HCT116 (cell line): ENCODE measurements at regions not wholly inside any gene's neighbourhood (a gene's known extent, or its start where the extent isn't known, plus 50 kb on each side); places are given as distances from the start of the nearest gene placed in this dataset.

ENCODE experiments used
- ATAC-seq: fragments of 200-7000 bp; cut with Tn5 transposase; 2 replicates; pipeline ENCODE4 v1.9.1; 2020; ENCODE audit warnings: mild to moderate bottlenecking, moderate library complexity
- BruUV-seq: library from RNA; stranded (reverse); fragments of 400-500 nt; replicated peaks from 2 replicates; lab custom pipeline; 2021; lab: Mats Ljungman, UMichigan
- CTCF ChIA-PET: fragments of 300-600 bp; sonication (Branson Sonifier 250); formaldehyde crosslinking; loops from one replicate; lab custom pipeline; 2021; ENCODE audit warnings: antibody characterized with exemption; lab: Charles Lee
- POLR2A ChIA-PET: fragments of 300-600, 350-600 bp; sonication (Branson Sonifier 250); formaldehyde crosslinking; loops from one replicate; lab custom pipeline; 2021; ENCODE audit warnings: antibody characterized with exemption; lab: Charles Lee
- RAD21 ChIA-PET, 2 experiments: fragments of 300-600 bp; sonication (Branson Sonifier 250); formaldehyde crosslinking; loops; one replicate each; lab custom pipeline; 2023; ENCODE audit warnings: low total read pairs in 2 of 2; ENCODE audit not compliant: uncharacterized antibody in 2 of 2, unreplicated experiment in 2 of 2, low non-redundant PET in 1 of 2; lab: Charles Lee
- DNase-seq: peaks from one replicate; pipeline ENCODE4 v3.0.0-alpha.2; 2010; ENCODE audit warnings: low read depth, low spot score
- H2AFZ ChIP-seq: fragments of 200-600 bp; shearing (Covaris generic), sonication (generic); 2 replicates; pipeline ENCODE4 v1.6.1; 2017; ENCODE audit warnings: low read depth, mixed run types, mixed read lengths, antibody characterized with exemption, low read length; ENCODE audit not compliant: poor library complexity, severe bottlenecking
- H3K27ac ChIP-seq: 2 replicates; pipeline ENCODE4 v1.5.1; 2012; ENCODE audit warnings: low read depth, low read length
- H3K27me3 ChIP-seq: fragments of 200-600 bp; sonication (generic); 2 replicates; pipeline ENCODE4 v1.6.1; 2016; ENCODE audit warnings: mixed run types, low read length, mixed read lengths; ENCODE audit not compliant: insufficient read depth
- H3K36me3 ChIP-seq, 2 experiments: fragments of 200-500 bp in 1 of 2; fragments of 200-600 bp in 1 of 2; sonication (Bioruptor generic) in 1 of 2; sonication (generic) in 1 of 2; 2 replicates each; pipeline versions ENCODE4 v1.5.1 to v1.6.1; 2014 to 2016; ENCODE audit warnings: low read length in 2 of 2, inconsistent platforms in 1 of 2, mixed read lengths in 1 of 2, mixed run types in 1 of 2; ENCODE audit not compliant: insufficient read depth in 2 of 2, control insufficient read depth in 1 of 2
- H3K4me1 ChIP-seq, 2 experiments: fragments of 200-600 bp in 1 of 2; sonication (generic) in 1 of 2; 2 replicates each; pipeline versions ENCODE4 v1.5.1 to v1.6.1; 2012 to 2017; ENCODE audit warnings: low read length in 2 of 2, inconsistent platforms in 1 of 2, mild to moderate bottlenecking in 1 of 2, mixed read lengths in 1 of 2, mixed run types in 1 of 2, moderate library complexity in 1 of 2; ENCODE audit not compliant: insufficient read depth in 2 of 2, control insufficient read depth in 1 of 2
- H3K4me2 ChIP-seq: fragments of 200-600 bp; sonication (generic); 2 replicates; pipeline ENCODE4 v1.6.1; 2017; ENCODE audit warnings: mixed run types, low read length, mixed read lengths
- H3K4me3 ChIP-seq, 2 experiments: fragments of 200-600 bp in 1 of 2; sonication (generic) in 1 of 2; replicated peaks in 1 of 2; 2 replicates each; pipeline ENCODE4 v1.5.1; 2011 to 2016; ENCODE audit warnings: low read length in 2 of 2, control low read depth in 1 of 2, low read depth in 1 of 2, mild to moderate bottlenecking in 1 of 2, mixed read lengths in 1 of 2, mixed run types in 1 of 2
- H3K79me2 ChIP-seq: fragments of 200-600 bp; sonication (generic); 2 replicates; pipeline ENCODE4 v1.6.1; 2017; ENCODE audit warnings: mild to moderate bottlenecking, mixed run types, low read length, moderate library complexity, mixed read lengths; ENCODE audit not compliant: insufficient read depth
- H3K9ac ChIP-seq: fragments of 200-600 bp; sonication (generic); 2 replicates; pipeline ENCODE4 v1.6.1; 2016; ENCODE audit warnings: low read length, mixed read lengths
- H3K9me2 ChIP-seq: fragments of 200-600 bp; sonication (generic), shearing (Covaris generic); 2 replicates; pipeline ENCODE4 v1.6.1; 2017; ENCODE audit warnings: mixed run types, mild to moderate bottlenecking, moderate library complexity; ENCODE audit not compliant: insufficient read depth
- H3K9me3 ChIP-seq, 2 experiments: fragments of 200-500 bp in 1 of 2; fragments of 200-600 bp in 1 of 2; sonication (Bioruptor generic) in 1 of 2; sonication (generic) in 1 of 2; 2 replicates each; pipeline ENCODE4 v1.6.1; 2014 to 2017; ENCODE audit warnings: low read length in 2 of 2, mixed read lengths in 2 of 2, inconsistent platforms in 1 of 2, low read depth in 1 of 2, mild to moderate bottlenecking in 1 of 2, mixed run types in 1 of 2, moderate library complexity in 1 of 2; ENCODE audit not compliant: control insufficient read depth in 1 of 2, insufficient read depth in 1 of 2
- H4K20me1 ChIP-seq: fragments of 200-600 bp; sonication (generic), shearing (Covaris generic); 2 replicates; pipeline ENCODE4 v1.6.1; 2017; ENCODE audit warnings: mixed run types, mild to moderate bottlenecking, moderate library complexity; ENCODE audit not compliant: insufficient read depth
- CBX3 ChIP-seq: IDR thresholded peaks from 2 replicates; pipeline ENCODE4 v1.6.1; 2012; ENCODE audit warnings: low read depth
- CEBPB ChIP-seq: IDR thresholded peaks from 2 replicates; pipeline ENCODE4 v1.6.1; 2012; ENCODE audit warnings: low read depth
- EGR1 ChIP-seq: IDR thresholded peaks from 2 replicates; pipeline ENCODE4 v1.6.1; 2012; ENCODE audit warnings: low read depth
- ELF1 ChIP-seq: IDR thresholded peaks from 2 replicates; pipeline ENCODE4 v1.6.1; 2012; ENCODE audit warnings: low read depth, borderline replicate concordance
- EZH2 ChIP-seq: fragments of 200-600 bp; sonication (generic); IDR thresholded peaks from 2 replicates; pipeline ENCODE4 v1.6.1; 2017; ENCODE audit warnings: antibody characterized with exemption, mixed run types
- EZH2phosphoT487 ChIP-seq: fragments of 200-600 bp; IDR thresholded peaks from 2 replicates; pipeline ENCODE4 v1.6.1; 2018; ENCODE audit warnings: antibody characterized with exemption, borderline replicate concordance
- JUND ChIP-seq: IDR thresholded peaks from 2 replicates; pipeline ENCODE4 v1.6.1; 2012
- MAX ChIP-seq: IDR thresholded peaks from 2 replicates; pipeline ENCODE4 v1.6.1; 2012
- POLR2A ChIP-seq: IDR thresholded peaks from 2 replicates; pipeline ENCODE4 v1.7.0; 2011; ENCODE audit warnings: borderline replicate concordance; ENCODE audit not compliant: insufficient read depth, insufficient read length; ENCODE audit errors: extremely low read depth
- RAD21 ChIP-seq: IDR thresholded peaks from 2 replicates; pipeline ENCODE4 v1.6.1; 2012; ENCODE audit warnings: low read depth, mild to moderate bottlenecking
- SIN3A ChIP-seq: IDR thresholded peaks from 2 replicates; pipeline ENCODE4 v1.6.1; 2012; ENCODE audit warnings: low read depth
- SRF ChIP-seq: IDR thresholded peaks from 2 replicates; pipeline ENCODE4 v1.6.1; 2012; ENCODE audit warnings: low read depth
- TCF7L2 ChIP-seq: IDR thresholded peaks from 2 replicates; pipeline ENCODE4 v1.7.0; 2011; ENCODE audit warnings: borderline replicate concordance, inconsistent platforms; ENCODE audit not compliant: insufficient read depth, insufficient read length; ENCODE audit errors: extremely low read depth
- YY1 ChIP-seq: IDR thresholded peaks from 2 replicates; pipeline ENCODE4 v1.6.1; 2011; ENCODE audit warnings: low read length, low read depth, moderate library complexity, mild to moderate bottlenecking; ENCODE audit not compliant: insufficient replicate concordance; ENCODE audit errors: extremely low read depth
- ZFX ChIP-seq: fragments of 450-650 bp; IDR thresholded peaks from 2 replicates; pipeline ENCODE4 v1.6.1; 2017
- ZNF274 ChIP-seq: fragments of 200-500 bp; sonication (Bioruptor generic); IDR thresholded peaks from 2 replicates; pipeline ENCODE4 v1.6.1; 2014; ENCODE audit warnings: mild to moderate bottlenecking, low read depth, low read length, inconsistent platforms
- intact Hi-C: fragments of 100-400 bp; cut with micrococcal nuclease; formaldehyde crosslinking; loops from 2 replicates; pipeline ENCODE4 v1.10.0; 2022
- TF ChIP-seq, protein P1 (sequence below): IDR thresholded peaks from 2 replicates; pipeline ENCODE4 v1.6.1; 2012; ENCODE audit warnings: low read depth

- TF ChIP-seq ZFX (no peak), EZH2 (no peak), SRF (no peak), JUND (no peak), RAD21 (no peak)
Observed at GRCh38 chr4:177251237-177251636, 58.4 kb upstream of the NEIL3 start (continued).

- Histone ChIP-seq H3K4me1 (no peaks in the 10 kb centered on the region), H3K4me3 (no peak overlapping the region), H3K27me3 (no peaks in the 10 kb centered on the region), H3K36me3 (no peaks in the 10 kb centered on the region), H3K27ac (no peak overlapping the region), H3K9ac (no peak overlapping the region), H2AFZ (no peak overlapping the region), H3K9me3 (no peaks in the 10 kb centered on the region), H4K20me1 (no peaks in the 10 kb centered on the region), H3K79me2 (no peaks in the 10 kb centered on the region), H3K4me2 (no peak overlapping the region), H3K9me2 (no peaks in the 10 kb centered on the region)
- RAD21 ChIA-PET = no interaction called here
- CTCF ChIA-PET = no interaction called here
- DNase-seq (no peak), ATAC-seq (no peak)
- intact Hi-C loops = no loop called here
- TF ChIP-seq, protein P1, sequence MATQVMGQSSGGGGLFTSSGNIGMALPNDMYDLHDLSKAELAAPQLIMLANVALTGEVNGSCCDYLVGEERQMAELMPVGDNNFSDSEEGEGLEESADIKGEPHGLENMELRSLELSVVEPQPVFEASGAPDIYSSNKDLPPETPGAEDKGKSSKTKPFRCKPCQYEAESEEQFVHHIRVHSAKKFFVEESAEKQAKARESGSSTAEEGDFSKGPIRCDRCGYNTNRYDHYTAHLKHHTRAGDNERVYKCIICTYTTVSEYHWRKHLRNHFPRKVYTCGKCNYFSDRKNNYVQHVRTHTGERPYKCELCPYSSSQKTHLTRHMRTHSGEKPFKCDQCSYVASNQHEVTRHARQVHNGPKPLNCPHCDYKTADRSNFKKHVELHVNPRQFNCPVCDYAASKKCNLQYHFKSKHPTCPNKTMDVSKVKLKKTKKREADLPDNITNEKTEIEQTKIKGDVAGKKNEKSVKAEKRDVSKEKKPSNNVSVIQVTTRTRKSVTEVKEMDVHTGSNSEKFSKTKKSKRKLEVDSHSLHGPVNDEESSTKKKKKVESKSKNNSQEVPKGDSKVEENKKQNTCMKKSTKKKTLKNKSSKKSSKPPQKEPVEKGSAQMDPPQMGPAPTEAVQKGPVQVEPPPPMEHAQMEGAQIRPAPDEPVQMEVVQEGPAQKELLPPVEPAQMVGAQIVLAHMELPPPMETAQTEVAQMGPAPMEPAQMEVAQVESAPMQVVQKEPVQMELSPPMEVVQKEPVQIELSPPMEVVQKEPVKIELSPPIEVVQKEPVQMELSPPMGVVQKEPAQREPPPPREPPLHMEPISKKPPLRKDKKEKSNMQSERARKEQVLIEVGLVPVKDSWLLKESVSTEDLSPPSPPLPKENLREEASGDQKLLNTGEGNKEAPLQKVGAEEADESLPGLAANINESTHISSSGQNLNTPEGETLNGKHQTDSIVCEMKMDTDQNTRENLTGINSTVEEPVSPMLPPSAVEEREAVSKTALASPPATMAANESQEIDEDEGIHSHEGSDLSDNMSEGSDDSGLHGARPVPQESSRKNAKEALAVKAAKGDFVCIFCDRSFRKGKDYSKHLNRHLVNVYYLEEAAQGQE = no peak
- no peak for TF ChIP-seq TCF7L2
- no peak for TF ChIP-seq EGR1
- TF ChIP-seq CEBPB = no peak
- TF ChIP-seq SIN3A = no peak
- no peak for TF ChIP-seq ZNF274
- TF ChIP-seq EZH2phosphoT487 = no peak
- no peak for TF ChIP-seq POLR2A
- no peak for TF ChIP-seq CBX3
- TF ChIP-seq RAD21 = no peak
- TF ChIP-seq ELF1 = no peak
- TF ChIP-seq MAX = no peak
- TF ChIP-seq ZFX = no peak
- no peak for TF ChIP-seq JUND
- TF ChIP-seq YY1 = no peak
- BruUV-seq = no TSS peak
- POLR2A ChIA-PET = no interaction called here
Observed at GRCh38 chr4:177255359-177255758, 54.3 kb upstream of the NEIL3 start.
